T47D (cell line): ENCODE measurements at regions not wholly inside any gene's neighbourhood (a gene's known extent, or its start where the extent isn't known, plus 50 kb on each side); places are given as distances from the start of the nearest gene placed in this dataset.

ENCODE experiments used
- DNase-seq, 2 experiments: peaks; one replicate each; pipeline versions ENCODE4 v3.0.0 to v3.0.0-alpha.2; 2011 to 2012; ENCODE audit warnings: low read depth in 1 of 2, low spot score in 1 of 2
- JUND ChIP-seq: IDR thresholded peaks from 2 replicates; pipeline ENCODE4 v1.6.1; 2012; ENCODE audit warnings: low read depth
- in situ Hi-C: cut with HindIII; loops from 2 replicates; pipeline ENCODE4 v1.10.0; 2016; ENCODE audit warnings: low sequenced_read_pairs, low pct_unique_long_range_greater_than_20kb

- DNase-seq: no peak
- TF ChIP-seq JUND: no peak
- in situ Hi-C loops: no loop called here
These were observed 129.9 kb upstream of the HES1 start for GRCh38 chr3:194005930-194006501.

GRCh38 chr3:194007592-194008337 lies 128.2 kb upstream of the HES1 start:
- in situ Hi-C loops: no loop called here
- TF ChIP-seq JUND: no peak
- DNase-seq: no peak

GRCh38 chr3:194009019-194009418 lies 126.9 kb upstream of the HES1 start:
- in situ Hi-C loops: no loop called here
- TF ChIP-seq JUND: no peak
- no peak for DNase-seq

GRCh38 chr3:194009892-194010533 lies 125.9 kb upstream of the HES1 start:
- in situ Hi-C loops: no loop called here
- TF ChIP-seq JUND: no peak
- peak in 1 of 2 experiments; percentile 75 for DNase-seq

GRCh38 chr3:194011807-194012206 lies 124.1 kb upstream of the HES1 start:
- in situ Hi-C loops: no loop called here
- TF ChIP-seq JUND: no peak
- DNase-seq: no peak

- DNase-seq: no peak
- in situ Hi-C loops: no loop called here
- no peak for TF ChIP-seq JUND
These were observed 122.0 kb upstream of the HES1 start for GRCh38 chr3:194013928-194014327.

GRCh38 chr3:194014756-194015155 lies 121.2 kb upstream of the HES1 start:
- in situ Hi-C loops: no loop called here
- no peak for DNase-seq

GRCh38 chr3:194019398-194020165 lies 116.4 kb upstream of the HES1 start:
- DNase-seq: no peak

More at GRCh38 chr3:194014756-194015155, 121.2 kb upstream of the HES1 start:
- TF ChIP-seq JUND: no peak

GRCh38 chr3:194022052-194022451 lies 113.9 kb upstream of the HES1 start:
- DNase-seq: no peak
- in situ Hi-C loops: no loop called here
- no peak for TF ChIP-seq JUND

More at GRCh38 chr3:194019398-194020165, 116.4 kb upstream of the HES1 start:
- in situ Hi-C loops: no loop called here
- no peak for TF ChIP-seq JUND

GRCh38 chr3:194022816-194023215 lies 113.1 kb upstream of the HES1 start:
- in situ Hi-C loops: no loop called here
- TF ChIP-seq JUND: no peak
- DNase-seq: no peak

GRCh38 chr3:194023501-194024280 lies 112.3 kb upstream of the HES1 start:
- DNase-seq: peak in 1 of 2 experiments; percentile 65
- in situ Hi-C loops: no loop called here
- TF ChIP-seq JUND: no peak

- no peak for TF ChIP-seq JUND
- in situ Hi-C loops: no loop called here
- no peak for DNase-seq
These were observed 110.8 kb upstream of the HES1 start for GRCh38 chr3:194025119-194025518.
